IMR-90 (cell line): ENCODE measurements at regions not wholly inside any gene's neighbourhood (a gene's known extent, or its start where the extent isn't known, plus 50 kb on each side); places are given as distances from the start of the nearest gene placed in this dataset.

ENCODE experiments used
- ATAC-seq: fragments of 200-7000 bp; cut with Tn5 transposase; 2 replicates; pipeline ENCODE4 v1.9.1; 2020; ENCODE audit warnings: low read depth, mild to moderate bottlenecking, moderate library complexity
- BruUV-seq: library from RNA; stranded (reverse); fragments of 400-500 nt; replicated peaks from 2 replicates; lab custom pipeline; 2021; lab: Mats Ljungman, UMichigan
- CTCF ChIA-PET: fragments of 300-600 bp; formaldehyde crosslinking; extraction: SDS; loops from one replicate; lab custom pipeline; 2021; ENCODE audit warnings: antibody characterized with exemption; lab: Yijun Ruan, JAX
- POLR2A ChIA-PET: fragments of 300-600 bp; sonication (Branson Sonifier 250); formaldehyde crosslinking; loops from one replicate; lab custom pipeline; 2022; ENCODE audit warnings: antibody characterized with exemption; ENCODE audit not compliant: unreplicated experiment; lab: Charles Lee
- DNase-seq: peaks from one replicate; pipeline ENCODE4 v3.0.0; 2013
- H2AFZ ChIP-seq: replicated peaks from 2 replicates; pipeline ENCODE3; 2013; ENCODE audit warnings: low read length, mild to moderate bottlenecking; ENCODE audit not compliant: poor library complexity
- H2AK5ac ChIP-seq: 2 replicates; pipeline ENCODE4 v1.6.1; 2013; ENCODE audit warnings: low read depth, low read length, inconsistent platforms
- H2AK9ac ChIP-seq: replicated peaks from 2 replicates; pipeline ENCODE3; 2013; ENCODE audit warnings: mild to moderate bottlenecking, low read depth, low read length, moderate library complexity; ENCODE audit not compliant: poor library complexity
- H2BK120ac ChIP-seq: 2 replicates; pipeline ENCODE4 v1.6.1; 2013; ENCODE audit warnings: low read depth, low read length, inconsistent platforms
- H2BK15ac ChIP-seq: 3 replicates; pipeline ENCODE4 v1.6.1; 2013; ENCODE audit warnings: low read depth, low read length, inconsistent platforms
- H2BK20ac ChIP-seq: 2 replicates; pipeline ENCODE4 v1.6.1; 2013; ENCODE audit warnings: low read depth, mild to moderate bottlenecking, inconsistent platforms, low read length, moderate library complexity
- H2BK5ac ChIP-seq: 2 replicates; pipeline ENCODE4 v1.6.1; 2013; ENCODE audit warnings: mild to moderate bottlenecking, low read depth, low read length, inconsistent platforms; ENCODE audit not compliant: poor library complexity, severe bottlenecking
- H3K14ac ChIP-seq: replicated peaks from 2 replicates; pipeline ENCODE4 v1.6.1; 2013; ENCODE audit warnings: low read depth, low read length, inconsistent platforms
- H3K18ac ChIP-seq: 2 replicates; pipeline ENCODE4 v1.6.1; 2013; ENCODE audit warnings: low read depth, low read length, control low read depth
- H3K23ac ChIP-seq: 2 replicates; pipeline ENCODE4 v1.6.1; 2013; ENCODE audit warnings: low read depth, low read length, inconsistent platforms
- H3K27ac ChIP-seq: 2 replicates; pipeline ENCODE4 v1.5.1; 2013; ENCODE audit warnings: mild to moderate bottlenecking, control low read depth, low read length; ENCODE audit not compliant: insufficient read depth
- H3K27me3 ChIP-seq: 2 replicates; pipeline ENCODE4 v1.6.1; 2013; ENCODE audit warnings: low read length; ENCODE audit not compliant: control insufficient read depth, insufficient read depth
- H3K36me3 ChIP-seq: 2 replicates; pipeline ENCODE4 v1.6.1; 2013; ENCODE audit warnings: low read length, mixed read lengths; ENCODE audit not compliant: control insufficient read depth, insufficient read depth
- H3K4ac ChIP-seq: 2 replicates; pipeline ENCODE4 v1.6.1; 2013; ENCODE audit warnings: low read depth, low read length, inconsistent platforms
- H3K4me1 ChIP-seq: 2 replicates; pipeline ENCODE4 v1.6.1; 2013; ENCODE audit warnings: low read length, mixed read lengths; ENCODE audit not compliant: control insufficient read depth, insufficient read depth
- H3K4me2 ChIP-seq: 2 replicates; pipeline ENCODE4 v1.6.1; 2013; ENCODE audit warnings: low read depth, mild to moderate bottlenecking, control low read depth, low read length, moderate library complexity
- H3K4me3 ChIP-seq: 2 replicates; pipeline ENCODE4 v1.5.1; 2013; ENCODE audit warnings: low read depth, mild to moderate bottlenecking, control low read depth, low read length, moderate library complexity; ENCODE audit not compliant: insufficient read depth
- H3K56ac ChIP-seq: 2 replicates; pipeline ENCODE4 v1.6.1; 2013; ENCODE audit warnings: low read length, inconsistent platforms; ENCODE audit not compliant: insufficient read depth; ENCODE audit errors: extremely low read depth
- H3K79me1 ChIP-seq, 2 experiments: 2 replicates each; pipeline ENCODE4 v1.6.1; 2013; ENCODE audit warnings: low read length in 2 of 2, inconsistent platforms in 1 of 2, low read depth in 1 of 2
- H3K9ac ChIP-seq: 2 replicates; pipeline ENCODE4 v1.6.1; 2013; ENCODE audit warnings: low read depth, low read length, control low read depth
- H3K9me1 ChIP-seq: 2 replicates; pipeline ENCODE4 v1.6.1; 2013; ENCODE audit warnings: low read length, inconsistent platforms; ENCODE audit not compliant: insufficient read depth
- H3K9me3 ChIP-seq: 2 replicates; pipeline ENCODE4 v1.6.1; 2013; ENCODE audit warnings: low read length; ENCODE audit not compliant: control insufficient read depth, insufficient read depth
- H4K20me1 ChIP-seq: 2 replicates; pipeline ENCODE4 v1.6.1; 2013; ENCODE audit warnings: low read length, inconsistent platforms; ENCODE audit not compliant: insufficient read depth
- H4K5ac ChIP-seq: 2 replicates; pipeline ENCODE4 v1.6.1; 2013; ENCODE audit warnings: mild to moderate bottlenecking, low read depth, low read length, control low read depth
- H4K8ac ChIP-seq, 2 experiments: 2 replicates each; pipeline ENCODE4 v1.6.1; 2013; ENCODE audit warnings: low read depth in 2 of 2, low read length in 2 of 2, control low read depth in 1 of 2, inconsistent platforms in 1 of 2
- H4K91ac ChIP-seq: 2 replicates; pipeline ENCODE4 v1.6.1; 2013; ENCODE audit warnings: low read depth, low read length, inconsistent platforms; ENCODE audit not compliant: insufficient read depth
- FOS ChIP-seq: fragments of 150-350 bp; IDR thresholded peaks from 2 replicates; pipeline ENCODE4 v1.6.1; 2016; ENCODE audit warnings: low read depth, low read length
- RAD21 ChIP-seq: IDR thresholded peaks from 2 replicates; pipeline ENCODE4 v1.6.1; 2012; ENCODE audit warnings: low read length, improper control_type of control experiment
- SMC3 ChIP-seq: fragments of 150-350 bp; IDR thresholded peaks from 2 replicates; pipeline ENCODE4 v1.6.1; 2016; ENCODE audit warnings: low read depth, mild to moderate bottlenecking, antibody characterized with exemption, low read length, moderate library complexity
- WGBS, 2 experiments: methylation state at CpG; one replicate each; pipeline versions ENCODE4 v1.1.5 to v1.1.7; 2013; ENCODE audit warnings: missing lambda C conversion rate in 2 of 2; ENCODE audit not compliant: insufficient read length in 1 of 2; ENCODE audit errors: extremely low coverage in 2 of 2; 5-methylcytosine and 5-hydroxymethylcytosine counted together
- dilution Hi-C: fragments of 300-500 bp; cut with HindIII; formaldehyde crosslinking; loops from one replicate; pipeline ENCODE4 v1.14.3; 2018; ENCODE audit warnings: low sequenced_read_pairs; ENCODE audit not compliant: unreplicated experiment
- in situ Hi-C: fragments of 300-500 bp; cut with MboI; formaldehyde crosslinking; loops from 3 replicates; pipeline ENCODE4 v1.14.3; 2019; ENCODE audit warnings: low sequenced_read_pairs, inconsistent platforms, mixed read lengths
- intact Hi-C: fragments of 100-400 bp; cut with micrococcal nuclease; formaldehyde crosslinking; loops from 2 replicates; pipeline ENCODE4 v1.10.0; 2022

DNA sequence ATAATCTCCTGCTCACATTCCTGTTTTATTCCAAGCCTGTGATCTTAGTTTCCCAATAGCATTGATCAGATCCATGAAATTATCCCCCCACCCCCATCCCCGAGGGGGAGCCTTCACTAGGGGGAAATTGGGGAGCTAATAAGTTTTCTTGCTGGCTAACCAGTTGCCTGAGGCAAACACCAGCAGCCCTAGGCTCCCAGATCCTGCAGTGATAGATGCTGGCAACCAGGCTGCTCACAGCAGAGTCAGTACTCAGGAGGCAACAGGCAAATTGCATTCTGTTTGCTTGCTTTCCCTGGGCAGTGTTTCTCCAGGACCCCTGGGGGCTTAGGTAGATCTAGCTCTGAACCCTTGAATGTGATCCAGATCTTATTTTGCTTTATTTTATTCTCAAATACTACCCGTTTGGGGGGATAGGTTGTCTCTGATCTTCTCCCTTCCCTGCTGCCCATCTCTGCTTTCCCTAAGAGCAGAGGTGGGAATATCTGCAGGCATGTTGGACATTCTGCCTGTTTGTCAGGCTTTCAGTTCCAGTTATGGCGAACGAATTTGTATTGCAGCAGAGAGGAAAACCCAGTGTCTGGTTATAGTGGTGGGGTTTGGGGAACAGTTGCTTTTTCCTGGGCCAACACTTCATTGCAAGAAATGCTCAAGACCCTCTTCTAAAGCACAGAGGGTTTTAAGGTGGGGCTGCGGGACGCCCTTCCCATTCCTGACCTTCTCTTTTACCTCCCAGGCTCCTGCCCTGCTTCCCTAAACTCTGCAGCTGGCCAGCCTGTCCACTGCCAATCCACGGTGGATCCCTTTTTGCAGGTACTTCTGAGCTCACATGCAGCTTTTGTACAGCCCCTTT, 289.8 kb upstream of the PLXNA2 start:
- Histone ChIP-seq H3K23ac (no peak overlapping the region), H3K79me1 (no peaks in the 10 kb centered on the region), H3K27ac (no peak overlapping the region), H2AK9ac (no peak overlapping the region), H4K8ac (no peak overlapping the region), H2BK20ac (no peak overlapping the region), H4K5ac (no peak overlapping the region), H3K36me3 (no peaks in the 10 kb centered on the region), H3K9me3 (no peaks in the 10 kb centered on the region), H2AK5ac (no peak overlapping the region), H3K4ac (no peak overlapping the region), H3K27me3 (no peaks in the 10 kb centered on the region), H2AFZ (peak overlapping the region; percentile 34), H3K4me2 (no peak overlapping the region), H3K9me1 (no peaks in the 10 kb centered on the region), H4K20me1 (no peaks in the 10 kb centered on the region), H4K91ac (no peak overlapping the region), H2BK120ac (no peak overlapping the region), H2BK5ac (no peak overlapping the region), H3K9ac (no peak overlapping the region), H3K14ac (no peak overlapping the region), H3K18ac (no peak overlapping the region), H3K4me1 (no peaks in the 10 kb centered on the region), H3K4me3 (no peak overlapping the region), H2BK15ac (no peak overlapping the region), H3K56ac (no peak overlapping the region)
- DNase-seq (no peak), ATAC-seq (no peak)
- no TSS peak for BruUV-seq
- intact Hi-C loops (no loop called here), dilution Hi-C loops (no loop called here), in situ Hi-C loops (no loop called here)
- 14% methylated on average over 1 of the region's 7 CpGs; no CpG with 5 or more reads in 1 of the 2 experiments for WGBS, 2 experiments
- ChIA-PET CTCF (no interaction called here), POLR2A (no interaction called here)
- no peak for TF ChIP-seq RAD21
- no peak for TF ChIP-seq FOS
- no peak for TF ChIP-seq SMC3
